ENCODE measurements at regions not wholly inside any gene's neighbourhood (a gene's known extent, or its start where the extent isn't known, plus 50 kb on each side); places are given as distances from the start of the nearest gene placed in this dataset.

DNA sequence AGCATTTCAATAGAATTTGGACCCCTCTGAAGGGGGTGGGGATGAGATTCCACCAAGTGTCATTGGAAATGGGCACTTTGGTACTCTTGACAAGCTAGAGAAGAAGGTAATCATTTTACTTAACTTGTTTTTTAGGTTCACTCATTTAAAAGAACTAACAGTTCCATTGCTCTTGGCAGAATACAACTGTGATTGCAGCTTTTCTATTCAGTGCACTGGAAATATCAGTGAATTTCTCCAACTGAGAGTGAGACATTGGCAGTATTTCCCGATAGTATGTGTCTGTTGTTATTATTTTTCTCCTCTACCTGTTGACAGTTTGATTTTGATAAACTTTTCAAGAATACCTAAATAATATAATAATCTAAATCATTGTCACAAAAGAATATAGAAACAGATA is 1356.7 kb upstream of the NXPH2 start:
- no peaks in the 10 kb centered on the region for H3K9me3 ChIP-seq (ENCODE audit: control insufficient read depth in 2 of 2, insufficient read depth in 1 of 2, low read length in 1 of 2)
- H3K27me3 ChIP-seq (ENCODE audit: control insufficient read depth in 2 of 2, insufficient read depth in 1 of 2, low read length in 1 of 2), result no peaks in the 10 kb centered on the region
- H3K4me1 ChIP-seq (ENCODE audit: control insufficient read depth in 2 of 2, insufficient read depth in 2 of 2, low read length in 2 of 2), result no peaks in the 10 kb centered on the region
- no peaks in the 10 kb centered on the region for H3K36me3 ChIP-seq (ENCODE audit: control insufficient read depth in 2 of 2, insufficient read depth in 2 of 2, low read length in 1 of 2)
- H3K4me3 ChIP-seq (ENCODE audit: low read length in 2 of 2), result no peak overlapping the region
- no peak overlapping the region for H3K27ac ChIP-seq (ENCODE audit: low read depth in 1 of 2, low read length in 1 of 2)
- no peak for DNase-seq (ENCODE audit: low read depth in 6 of 9, low spot score in 9 of 9)
- 94% methylated on average over 1 of the region's 1 CpG for WGBS

DNA sequence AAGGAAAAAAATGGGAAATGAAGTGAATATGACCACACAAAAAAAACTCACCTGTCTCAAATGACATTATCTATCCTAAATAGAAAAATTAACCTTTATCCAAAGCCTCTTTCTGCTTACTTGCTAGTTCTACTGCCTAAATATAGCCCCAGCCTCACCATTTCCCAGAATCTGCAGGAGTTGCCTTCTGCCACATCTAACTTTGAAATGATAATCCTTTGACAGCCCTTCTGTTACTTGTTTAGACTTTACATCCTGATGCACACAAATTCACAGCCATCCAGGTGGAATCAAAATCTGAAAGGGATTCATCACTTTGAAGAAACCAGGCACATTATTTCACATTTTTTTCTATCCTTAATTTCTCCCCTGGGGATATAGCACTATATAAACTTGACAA is 1356.2 kb upstream of the NXPH2 start:
- DNase-seq (ENCODE audit: low read depth in 6 of 9, low spot score in 9 of 9), result no peak
- Histone ChIP-seq H3K9me3 (ENCODE audit: control insufficient read depth in 2 of 2, insufficient read depth in 1 of 2, low read length in 1 of 2) (no peaks in the 10 kb centered on the region), H3K27ac (ENCODE audit: low read depth in 1 of 2, low read length in 1 of 2) (no peak overlapping the region), H3K27me3 (ENCODE audit: control insufficient read depth in 2 of 2, insufficient read depth in 1 of 2, low read length in 1 of 2) (no peaks in the 10 kb centered on the region), H3K36me3 (ENCODE audit: control insufficient read depth in 2 of 2, insufficient read depth in 2 of 2, low read length in 1 of 2) (no peaks in the 10 kb centered on the region), H3K4me1 (ENCODE audit: control insufficient read depth in 2 of 2, insufficient read depth in 2 of 2, low read length in 2 of 2) (no peaks in the 10 kb centered on the region), H3K4me3 (ENCODE audit: low read length in 2 of 2) (no peak overlapping the region)

- Histone ChIP-seq H3K36me3 (ENCODE audit: control insufficient read depth in 2 of 2, insufficient read depth in 2 of 2, low read length in 1 of 2) (no peaks in the 10 kb centered on the region), H3K4me3 (ENCODE audit: low read length in 2 of 2) (no peak overlapping the region), H3K27me3 (ENCODE audit: control insufficient read depth in 2 of 2, insufficient read depth in 1 of 2, low read length in 1 of 2) (no peaks in the 10 kb centered on the region), H3K9me3 (ENCODE audit: control insufficient read depth in 2 of 2, insufficient read depth in 1 of 2, low read length in 1 of 2) (no peaks in the 10 kb centered on the region), H3K4me1 (ENCODE audit: control insufficient read depth in 2 of 2, insufficient read depth in 2 of 2, low read length in 2 of 2) (no peaks in the 10 kb centered on the region), H3K27ac (ENCODE audit: low read depth in 1 of 2, low read length in 1 of 2) (no peak overlapping the region)
- WGBS, result 94% methylated on average over 2 of the region's 2 CpGs
- DNase-seq (ENCODE audit: low read depth in 6 of 9, low spot score in 9 of 9), result no peak
Measured at GRCh38 chr2:140128909-140129308, 1348.7 kb upstream of the NXPH2 start.

DNA sequence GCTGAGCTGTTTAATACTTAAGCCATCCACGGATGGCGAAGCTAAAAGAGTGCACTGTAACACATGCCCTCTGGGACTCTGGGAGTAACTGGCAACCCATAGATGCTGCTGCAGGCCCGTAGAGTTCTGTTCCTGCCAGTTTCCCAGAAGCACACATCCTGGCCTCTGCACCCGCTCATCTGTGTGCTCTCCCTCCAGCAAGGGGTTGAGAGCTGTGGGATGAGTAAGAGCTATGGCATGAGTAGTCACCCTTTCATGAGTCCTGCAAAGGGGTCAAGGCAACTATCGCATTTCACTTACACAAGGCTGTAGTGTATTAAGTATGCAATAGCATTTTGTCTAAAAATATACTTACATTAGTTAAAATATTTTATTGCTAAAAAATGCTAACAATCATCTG is 1341.8 kb upstream of the NXPH2 start:
- no peaks in the 10 kb centered on the region for H3K4me1 ChIP-seq (ENCODE audit: control insufficient read depth in 2 of 2, insufficient read depth in 2 of 2, low read length in 2 of 2)
- no peak overlapping the region for H3K27ac ChIP-seq (ENCODE audit: low read depth in 1 of 2, low read length in 1 of 2)
- H3K27me3 ChIP-seq (ENCODE audit: control insufficient read depth in 2 of 2, insufficient read depth in 1 of 2, low read length in 1 of 2), result no peaks in the 10 kb centered on the region
- no peak overlapping the region for H3K4me3 ChIP-seq (ENCODE audit: low read length in 2 of 2)
- 94% methylated on average over 5 of the region's 5 CpGs for WGBS
- no peak for DNase-seq (ENCODE audit: low read depth in 6 of 9, low spot score in 9 of 9)
- H3K36me3 ChIP-seq (ENCODE audit: control insufficient read depth in 2 of 2, insufficient read depth in 2 of 2, low read length in 1 of 2), result no peaks in the 10 kb centered on the region
- no peaks in the 10 kb centered on the region for H3K9me3 ChIP-seq (ENCODE audit: control insufficient read depth in 2 of 2, insufficient read depth in 1 of 2, low read length in 1 of 2)

- Histone ChIP-seq H3K9me3 (ENCODE audit: control insufficient read depth in 2 of 2, insufficient read depth in 1 of 2, low read length in 1 of 2) (no peaks in the 10 kb centered on the region), H3K36me3 (ENCODE audit: control insufficient read depth in 2 of 2, insufficient read depth in 2 of 2, low read length in 1 of 2) (no peaks in the 10 kb centered on the region), H3K27me3 (ENCODE audit: control insufficient read depth in 2 of 2, insufficient read depth in 1 of 2, low read length in 1 of 2) (no peaks in the 10 kb centered on the region), H3K4me1 (ENCODE audit: control insufficient read depth in 2 of 2, insufficient read depth in 2 of 2, low read length in 2 of 2) (no peaks in the 10 kb centered on the region), H3K4me3 (ENCODE audit: low read length in 2 of 2) (no peak overlapping the region), H3K27ac (ENCODE audit: low read depth in 1 of 2, low read length in 1 of 2) (no peak overlapping the region)
- DNase-seq (ENCODE audit: low read depth in 6 of 9, low spot score in 9 of 9), result no peak
- 83% methylated on average over 1 of the region's 1 CpG for WGBS
Measured at GRCh38 chr2:140117386-140117785, 1337.2 kb upstream of the NXPH2 start.

DNA sequence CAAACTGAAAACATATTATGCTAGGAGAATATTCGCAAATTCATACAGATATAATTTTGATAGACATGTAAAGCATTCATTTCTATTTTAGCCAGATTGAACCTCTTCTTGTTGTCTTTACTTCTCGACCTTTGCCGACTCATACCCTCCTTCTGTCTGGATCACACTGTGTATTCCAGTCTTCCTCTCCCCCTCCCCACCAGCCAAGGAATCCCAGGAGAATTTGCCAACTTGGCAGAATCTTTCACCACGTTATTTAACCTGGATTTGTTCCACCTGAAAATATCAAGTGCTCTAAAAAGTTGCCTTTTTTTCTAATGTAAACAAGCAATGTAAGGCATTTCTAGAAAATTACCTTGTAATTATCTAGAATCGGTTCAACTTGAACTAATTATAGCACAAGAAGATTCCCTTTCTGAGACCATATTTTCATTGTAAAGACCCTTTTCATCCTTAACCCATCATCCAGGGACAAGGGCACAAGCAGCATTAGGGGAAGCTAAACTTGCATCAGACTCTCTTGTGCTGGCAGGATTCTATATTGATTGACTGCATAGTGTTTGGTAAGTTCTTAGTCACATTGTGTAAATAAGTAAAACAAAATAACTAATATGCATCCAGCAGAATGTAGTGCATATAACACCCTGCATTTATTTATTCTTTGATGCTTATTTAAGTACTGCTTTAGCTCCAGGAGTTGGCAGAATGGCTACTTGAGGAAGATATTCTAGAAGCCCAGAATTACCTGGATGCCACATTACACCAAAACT is 1328.7 kb upstream of the NXPH2 start:
- H3K36me3 ChIP-seq (ENCODE audit: control insufficient read depth in 2 of 2, insufficient read depth in 2 of 2, low read length in 1 of 2), result no peaks in the 10 kb centered on the region
- no peaks in the 10 kb centered on the region for H3K27me3 ChIP-seq (ENCODE audit: control insufficient read depth in 2 of 2, insufficient read depth in 1 of 2, low read length in 1 of 2)
- no peaks in the 10 kb centered on the region for H3K4me1 ChIP-seq (ENCODE audit: control insufficient read depth in 2 of 2, insufficient read depth in 2 of 2, low read length in 2 of 2)
- WGBS, result 89% methylated on average over 5 of the region's 5 CpGs
- no peak overlapping the region for H3K27ac ChIP-seq (ENCODE audit: low read depth in 1 of 2, low read length in 1 of 2)
- DNase-seq (ENCODE audit: low read depth in 6 of 9, low spot score in 9 of 9), result no peak
- no peak overlapping the region for H3K4me3 ChIP-seq (ENCODE audit: low read length in 2 of 2)
- H3K9me3 ChIP-seq (ENCODE audit: control insufficient read depth in 2 of 2, insufficient read depth in 1 of 2, low read length in 1 of 2), result no peaks in the 10 kb centered on the region

DNA sequence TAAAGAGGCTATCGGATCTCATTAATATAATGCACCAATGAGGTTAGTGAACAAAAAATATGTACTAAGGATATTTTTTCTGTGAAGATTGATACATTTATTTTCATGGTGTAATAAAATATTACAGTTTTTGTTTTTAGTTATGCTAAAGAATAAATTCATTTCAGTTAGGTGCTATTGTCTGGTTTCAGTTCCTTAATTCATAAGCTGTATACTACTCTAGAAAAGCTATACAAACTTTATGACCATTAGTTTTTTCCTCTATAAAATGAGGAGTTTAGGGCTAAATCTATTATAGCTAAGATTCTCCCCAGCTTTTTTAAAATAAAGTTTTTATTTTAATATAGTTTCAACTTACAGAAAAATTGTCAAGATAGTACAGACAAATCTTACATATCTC is 1311.7 kb upstream of the NXPH2 start:
- Histone ChIP-seq H3K27me3 (ENCODE audit: control insufficient read depth in 2 of 2, insufficient read depth in 1 of 2, low read length in 1 of 2) (no peaks in the 10 kb centered on the region), H3K4me1 (ENCODE audit: control insufficient read depth in 2 of 2, insufficient read depth in 2 of 2, low read length in 2 of 2) (no peaks in the 10 kb centered on the region), H3K36me3 (ENCODE audit: control insufficient read depth in 2 of 2, insufficient read depth in 2 of 2, low read length in 1 of 2) (no peaks in the 10 kb centered on the region), H3K27ac (ENCODE audit: low read depth in 1 of 2, low read length in 1 of 2) (no peak overlapping the region), H3K4me3 (ENCODE audit: low read length in 2 of 2) (no peak overlapping the region), H3K9me3 (ENCODE audit: control insufficient read depth in 2 of 2, insufficient read depth in 1 of 2, low read length in 1 of 2) (no peaks in the 10 kb centered on the region)
- 96% methylated on average over 1 of the region's 1 CpG for WGBS
- no peak for DNase-seq (ENCODE audit: low read depth in 6 of 9, low spot score in 9 of 9)

DNA sequence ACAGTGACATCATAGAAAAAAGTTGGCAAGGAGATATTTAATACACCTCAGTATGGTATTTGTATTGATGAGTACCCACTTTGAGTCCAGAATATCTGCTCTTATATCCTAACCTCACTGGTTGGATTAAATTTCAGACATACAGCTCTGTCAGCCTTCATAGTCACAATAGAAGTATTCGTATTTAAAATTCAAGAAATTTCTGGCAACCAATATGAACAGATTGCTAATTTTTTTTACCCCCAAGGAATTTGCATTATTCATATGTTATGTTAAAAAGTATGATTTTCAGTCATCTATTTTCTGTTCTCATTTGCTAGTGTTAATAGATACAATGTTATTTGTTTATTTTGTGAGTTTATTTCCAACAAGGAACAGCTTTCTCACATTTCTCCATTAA is 1306.8 kb upstream of the NXPH2 start:
- no peak for DNase-seq (ENCODE audit: low read depth in 6 of 9, low spot score in 9 of 9)
- no peaks in the 10 kb centered on the region for H3K4me1 ChIP-seq (ENCODE audit: control insufficient read depth in 2 of 2, insufficient read depth in 2 of 2, low read length in 2 of 2)
- no peaks in the 10 kb centered on the region for H3K36me3 ChIP-seq (ENCODE audit: control insufficient read depth in 2 of 2, insufficient read depth in 2 of 2, low read length in 1 of 2)
- 85% methylated on average over 1 of the region's 1 CpG for WGBS
- H3K27me3 ChIP-seq (ENCODE audit: control insufficient read depth in 2 of 2, insufficient read depth in 1 of 2, low read length in 1 of 2), result no peaks in the 10 kb centered on the region
- H3K27ac ChIP-seq (ENCODE audit: low read depth in 1 of 2, low read length in 1 of 2), result no peak overlapping the region
- no peak overlapping the region for H3K4me3 ChIP-seq (ENCODE audit: low read length in 2 of 2)
- H3K9me3 ChIP-seq (ENCODE audit: control insufficient read depth in 2 of 2, insufficient read depth in 1 of 2, low read length in 1 of 2), result no peaks in the 10 kb centered on the region

- Histone ChIP-seq H3K9me3 (ENCODE audit: control insufficient read depth in 2 of 2, insufficient read depth in 1 of 2, low read length in 1 of 2) (no peaks in the 10 kb centered on the region), H3K27me3 (ENCODE audit: control insufficient read depth in 2 of 2, insufficient read depth in 1 of 2, low read length in 1 of 2) (no peaks in the 10 kb centered on the region), H3K4me3 (ENCODE audit: low read length in 2 of 2) (no peak overlapping the region), H3K27ac (ENCODE audit: low read depth in 1 of 2, low read length in 1 of 2) (no peak overlapping the region), H3K4me1 (ENCODE audit: control insufficient read depth in 2 of 2, insufficient read depth in 2 of 2, low read length in 2 of 2) (no peaks in the 10 kb centered on the region), H3K36me3 (ENCODE audit: control insufficient read depth in 2 of 2, insufficient read depth in 2 of 2, low read length in 1 of 2) (no peaks in the 10 kb centered on the region)
- DNase-seq (ENCODE audit: low read depth in 6 of 9, low spot score in 9 of 9), result no peak
Measured at GRCh38 chr2:140085674-140086073, 1305.5 kb upstream of the NXPH2 start.

- no peak for DNase-seq (ENCODE audit: low read depth in 6 of 9, low spot score in 9 of 9)
- no peaks in the 10 kb centered on the region for H3K36me3 ChIP-seq (ENCODE audit: control insufficient read depth in 2 of 2, insufficient read depth in 2 of 2, low read length in 1 of 2)
- no peaks in the 10 kb centered on the region for H3K4me1 ChIP-seq (ENCODE audit: control insufficient read depth in 2 of 2, insufficient read depth in 2 of 2, low read length in 2 of 2)
- no peaks in the 10 kb centered on the region for H3K9me3 ChIP-seq (ENCODE audit: control insufficient read depth in 2 of 2, insufficient read depth in 1 of 2, low read length in 1 of 2)
- H3K27me3 ChIP-seq (ENCODE audit: control insufficient read depth in 2 of 2, insufficient read depth in 1 of 2, low read length in 1 of 2), result no peaks in the 10 kb centered on the region
- H3K4me3 ChIP-seq (ENCODE audit: low read length in 2 of 2), result no peak overlapping the region
- H3K27ac ChIP-seq (ENCODE audit: low read depth in 1 of 2, low read length in 1 of 2), result no peak overlapping the region
Measured at GRCh38 chr2:140079038-140079437, 1298.8 kb upstream of the NXPH2 start.

Measured in thymus (tissue), 11 donors.